Left hindlimb (tissue), 1 donor: ENCODE measurements at regions not wholly inside any gene's neighbourhood (a gene's known extent, or its start where the extent isn't known, plus 50 kb on each side); places are given as distances from the start of the nearest gene placed in this dataset.
A peak's percentile ranks its signal among the peaks of the same experiment; 100 is the strongest.
"Not testable (repeated sequence)": the region's sequence is repeated elsewhere in the genome, so short reads cannot be mapped to it uniquely, and the experiment has no call there.

Experiments
- DNase-seq: peaks from one replicate; pipeline ENCODE4 v3.0.0-alpha.2; 2018

GRCh38 chr14:28949503-28949902 lies 182.9 kb downstream of the FOXG1 start:
- no peak for DNase-seq

DNA sequence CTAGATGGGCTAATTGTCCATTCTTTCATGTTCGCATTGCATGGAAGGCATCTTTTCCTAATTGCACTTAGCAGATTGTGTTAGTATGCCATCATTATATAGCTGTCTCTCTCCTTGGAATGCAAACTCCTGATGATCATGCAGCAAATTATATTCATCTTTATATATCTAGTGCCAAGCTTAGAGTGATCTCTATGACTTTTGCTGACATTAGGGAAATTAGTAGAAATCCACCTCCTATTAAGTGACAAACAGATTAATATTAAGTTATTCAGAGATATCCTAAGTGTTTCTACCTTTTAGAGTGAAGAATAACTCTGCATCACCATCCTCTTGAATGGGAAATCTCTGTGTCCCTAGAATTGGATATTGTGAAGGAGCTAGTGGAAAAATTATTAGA lies 185.6 kb downstream of the FOXG1 start:
- no peak for DNase-seq

- DNase-seq, result no peak
These were observed 186.1 kb downstream of the FOXG1 start for GRCh38 chr14:28952666-28953065.

DNA sequence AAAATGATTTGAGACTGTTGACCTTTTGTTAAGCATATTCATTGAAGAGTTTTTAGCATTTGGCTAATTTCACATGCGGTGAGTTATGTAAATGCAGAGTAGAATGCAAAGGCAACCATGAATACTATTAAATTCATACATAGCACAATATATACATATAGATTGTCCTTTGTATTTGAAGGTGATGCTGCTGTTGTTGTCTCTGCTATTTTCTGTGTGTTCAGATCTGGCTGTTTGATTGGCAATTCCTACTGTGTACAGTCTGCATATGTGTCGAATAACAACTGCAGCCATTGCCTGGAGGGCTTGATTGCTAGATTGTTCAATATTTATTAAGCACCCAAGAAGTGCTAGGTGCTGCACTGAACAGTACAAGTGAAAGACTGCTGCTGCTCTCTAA lies 187.4 kb downstream of the FOXG1 start:
- DNase-seq, result no peak

DNA sequence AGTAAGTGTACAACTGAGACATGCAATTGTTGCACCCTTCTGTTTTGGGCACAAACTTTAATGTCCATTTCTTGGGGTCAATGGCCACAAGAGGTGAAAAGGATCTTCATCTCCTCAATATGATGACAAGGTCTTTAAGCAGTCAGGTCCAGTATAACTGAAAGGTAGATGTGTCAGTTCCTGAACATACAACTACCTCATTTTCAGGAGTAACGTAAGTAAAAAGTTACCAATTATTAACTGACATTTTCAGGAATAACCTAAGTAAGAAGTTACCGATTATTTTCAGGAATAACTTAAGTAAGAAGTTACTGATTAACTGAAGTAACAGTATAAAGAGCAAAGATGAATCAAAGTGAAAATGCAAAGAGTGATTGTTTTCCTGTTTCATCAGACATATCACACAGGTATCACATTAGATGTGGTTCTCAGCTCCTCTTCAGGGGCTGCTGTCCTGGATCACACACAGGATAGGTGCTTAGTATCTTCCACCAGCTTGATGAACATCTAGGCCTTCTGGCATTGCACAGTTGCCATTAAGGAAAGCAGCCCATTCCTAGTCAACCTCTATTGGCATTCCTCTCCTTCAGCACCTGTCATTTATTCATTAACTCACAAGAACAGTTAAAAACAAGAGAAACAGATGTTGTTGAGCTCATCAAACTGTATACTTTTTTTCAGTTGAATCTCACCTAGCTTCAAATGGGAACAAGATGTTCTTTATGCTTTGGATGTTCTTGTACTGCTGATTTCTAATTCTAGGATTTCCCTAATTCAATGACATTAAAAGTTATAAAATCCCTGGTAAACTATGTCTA lies 200.0 kb downstream of the FOXG1 start:
- DNase-seq, result no peak

GRCh38 chr14:28975084-28975483 lies 208.5 kb downstream of the FOXG1 start:
- no peak for DNase-seq

DNA sequence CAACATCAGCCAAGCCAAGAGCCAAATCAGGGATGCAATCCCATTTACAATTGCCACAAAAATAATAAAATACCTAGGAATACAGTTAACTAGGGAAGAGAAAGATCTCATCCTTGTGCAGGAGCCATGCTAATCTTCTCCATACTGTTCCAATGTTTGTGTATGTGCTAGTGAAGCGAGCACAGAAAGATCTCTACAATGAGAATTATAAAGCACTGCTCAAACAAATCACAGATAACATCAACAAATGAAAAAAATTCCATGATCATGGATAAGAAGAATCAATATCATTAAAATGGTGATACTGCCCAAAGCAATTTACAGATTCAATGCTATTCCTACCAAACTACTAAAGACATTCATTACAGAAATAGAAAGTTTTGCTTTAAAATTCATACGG lies 215.6 kb downstream of the FOXG1 start:
- DNase-seq, result no peak

- no peak for DNase-seq
These were observed 216.7 kb downstream of the FOXG1 start for GRCh38 chr14:28983279-28983678.

DNA sequence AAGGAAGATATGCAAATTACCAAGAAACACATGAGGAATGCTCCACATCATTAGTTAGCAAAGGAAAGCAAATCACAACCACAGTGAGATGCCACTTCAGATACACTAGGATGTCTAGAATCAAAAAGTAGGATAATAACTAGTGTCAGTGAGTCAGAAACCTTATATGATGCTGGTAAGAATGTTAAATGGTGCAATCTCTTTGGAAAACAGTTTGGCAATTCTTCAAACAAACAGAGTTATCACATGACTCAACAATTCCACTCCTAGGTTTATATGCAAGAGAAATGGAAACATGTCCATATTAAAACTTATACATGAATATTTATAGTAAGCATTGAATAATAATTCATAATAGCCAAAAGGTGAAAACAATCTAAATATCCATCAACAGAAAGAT lies 220.9 kb downstream of the FOXG1 start:
- no peak for DNase-seq

DNA sequence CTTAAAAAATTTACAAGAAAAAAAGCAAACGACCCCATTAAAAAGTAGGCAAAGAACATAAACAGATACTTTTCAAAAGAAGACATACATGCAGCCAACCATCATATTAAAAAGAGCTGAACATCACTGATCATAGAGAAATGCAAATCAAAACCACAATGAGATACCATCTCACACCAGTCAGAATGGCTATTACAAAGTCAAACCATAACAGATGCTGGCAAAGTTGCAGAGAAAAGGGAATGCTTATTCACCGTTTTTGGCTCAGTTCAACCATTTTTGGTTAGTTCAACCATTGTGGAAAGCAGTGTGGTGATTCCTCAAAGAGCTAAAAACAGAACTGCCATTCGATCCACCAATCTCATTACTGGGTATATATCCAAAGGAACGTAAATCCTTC lies 230.6 kb downstream of the FOXG1 start:
- not testable (repeated sequence) for DNase-seq

GRCh38 chr14:28999656-29000055 lies 233.1 kb downstream of the FOXG1 start:
- DNase-seq, result no peak

GRCh38 chr14:29005647-29006046 lies 239.1 kb downstream of the FOXG1 start:
- DNase-seq, result no peak

DNA sequence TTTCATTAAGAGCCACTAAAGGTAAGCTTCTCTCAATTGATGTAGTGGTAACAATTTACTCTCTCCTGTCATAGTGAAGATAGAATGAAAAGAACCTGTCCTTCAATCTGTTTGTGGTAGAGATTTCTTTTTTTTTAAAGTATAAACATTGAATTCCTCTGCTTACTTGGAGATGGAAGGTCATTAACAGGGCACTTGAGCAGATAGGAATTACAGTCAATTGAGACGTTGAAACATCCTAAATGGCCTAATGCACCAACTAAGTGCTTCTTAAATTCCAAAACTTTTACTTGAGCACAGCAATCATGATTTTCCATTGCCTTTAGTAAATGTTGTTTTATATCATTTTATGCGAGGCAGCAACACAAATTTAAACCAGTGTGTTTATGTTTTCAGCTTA lies 241.4 kb downstream of the FOXG1 start:
- DNase-seq, result no peak

GRCh38 chr14:29016050-29016900 lies 249.7 kb downstream of the FOXG1 start:
- DNase-seq, result no peak

GRCh38 chr14:29023505-29023904 lies 256.9 kb downstream of the FOXG1 start:
- DNase-seq, result not testable (repeated sequence)

DNA sequence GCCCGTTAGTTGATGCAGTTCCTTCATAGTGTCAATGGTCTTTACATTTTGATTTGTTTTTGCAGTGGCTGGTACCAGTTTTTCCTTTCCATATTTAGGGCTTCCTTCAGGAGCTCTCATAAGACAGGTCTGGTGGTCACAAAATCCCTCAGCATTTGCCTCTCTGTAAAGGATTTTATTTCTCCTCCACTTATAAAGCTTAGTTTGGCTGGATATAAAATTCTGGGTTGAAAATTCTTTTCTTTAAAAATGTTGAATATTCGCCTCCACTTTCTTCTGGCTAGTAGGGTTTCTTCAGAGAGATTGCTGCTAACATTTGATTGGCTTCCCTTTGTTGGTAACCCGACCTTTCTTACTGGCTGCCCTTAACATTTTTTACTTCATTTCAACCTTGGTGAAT lies 260.9 kb downstream of the FOXG1 start:
- DNase-seq, result not testable (repeated sequence)

DNA sequence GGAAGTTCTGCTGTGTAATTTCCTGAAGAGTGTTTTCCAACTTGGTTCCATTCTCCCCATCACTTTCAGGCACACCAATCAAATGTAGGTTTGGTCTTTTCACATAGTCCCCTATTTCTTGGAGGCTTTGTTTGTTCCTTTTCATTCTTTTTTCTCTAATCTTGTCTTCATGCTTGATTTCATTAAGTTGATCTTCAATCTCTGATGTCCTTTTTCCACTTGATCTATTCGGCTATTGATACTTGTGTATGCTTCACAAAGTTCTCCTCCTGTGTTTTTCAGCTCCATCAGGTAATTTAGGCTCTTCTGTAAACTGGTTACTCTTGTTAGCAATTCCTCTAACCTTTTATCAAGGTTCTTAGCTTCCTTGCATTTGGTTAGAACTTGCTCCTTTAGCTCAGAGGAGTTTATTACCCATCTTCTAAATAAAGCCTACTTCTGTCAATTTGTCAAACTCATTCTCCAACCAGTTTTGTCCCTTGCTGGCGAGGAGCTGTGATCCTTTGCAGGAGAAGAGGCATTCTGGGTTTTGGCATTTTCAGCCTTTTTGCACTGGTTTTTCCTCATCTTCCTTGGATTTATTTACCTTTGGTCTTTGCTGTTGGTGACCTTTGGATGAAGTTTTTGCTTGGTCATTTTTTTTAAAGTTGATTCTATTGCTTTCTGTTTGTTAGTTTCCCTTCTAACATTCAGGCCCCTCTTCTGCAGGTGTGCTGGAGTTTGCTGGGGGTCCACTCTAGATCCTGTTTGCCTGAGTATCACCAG lies 261.5 kb downstream of the FOXG1 start:
- DNase-seq, result not testable (repeated sequence)

DNA sequence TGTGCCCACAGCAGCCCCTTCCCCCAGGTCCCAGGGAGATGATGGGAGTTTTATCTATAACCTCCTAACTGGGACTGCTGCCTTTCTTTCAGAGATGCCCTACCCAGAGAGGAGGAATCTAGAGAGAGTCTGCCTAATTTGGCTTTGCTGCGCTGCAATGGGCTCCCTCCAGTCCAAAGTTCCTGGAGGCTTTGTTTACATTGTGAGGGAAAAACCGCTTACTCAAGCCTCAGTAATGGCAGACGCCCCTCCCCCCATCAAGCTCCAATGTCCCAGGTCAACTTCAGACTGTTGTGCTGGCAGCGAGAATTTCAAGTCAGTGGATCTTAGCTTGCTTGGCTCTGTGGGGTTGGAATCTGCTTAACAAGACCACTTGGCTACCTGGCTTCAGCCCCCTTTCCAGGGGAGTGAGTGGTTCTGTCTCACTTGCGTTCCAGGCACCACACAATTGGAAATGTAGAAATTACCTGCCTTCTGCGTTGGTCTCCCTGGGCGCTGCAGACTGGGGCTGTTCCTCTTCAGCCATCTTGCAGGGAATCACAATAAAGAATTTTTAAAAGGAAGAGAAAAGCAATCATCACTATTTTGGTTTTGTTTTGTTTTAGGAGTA lies 262.5 kb downstream of the FOXG1 start:
- DNase-seq, result no peak

- no peak for DNase-seq
These were observed 263.5 kb downstream of the FOXG1 start for GRCh38 chr14:29030121-29030520.

GRCh38 chr14:29030970-29031369 lies 264.4 kb downstream of the FOXG1 start:
- DNase-seq, result no peak

DNA sequence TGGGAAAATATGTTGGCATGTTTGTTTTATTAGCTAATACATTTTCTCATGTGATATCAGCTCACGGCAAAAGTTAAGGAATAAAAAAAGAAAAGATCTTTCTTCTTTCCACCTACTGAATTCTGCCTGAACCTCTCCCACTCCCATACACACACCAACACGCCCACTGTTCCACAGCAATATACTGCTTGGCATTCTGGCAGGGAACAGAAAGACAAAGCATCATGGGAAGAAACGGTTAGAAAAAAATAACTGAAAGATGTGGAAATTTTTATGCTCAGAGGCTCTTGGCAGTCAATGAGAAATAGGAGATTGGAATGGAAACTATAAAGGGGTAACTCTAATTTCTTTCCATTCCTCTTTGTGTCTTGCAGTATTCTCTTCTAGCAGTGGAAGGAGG lies 268.5 kb downstream of the FOXG1 start:
- peak; percentile 48 for DNase-seq

GRCh38 chr14:29037411-29037810 lies 270.8 kb downstream of the FOXG1 start:
- no peak for DNase-seq

- DNase-seq, result no peak
These were observed 272.6 kb downstream of the FOXG1 start for GRCh38 chr14:29039171-29039570.
